ENCODE measurements at regions not wholly inside any gene's neighbourhood (a gene's known extent, or its start where the extent isn't known, plus 50 kb on each side); places are given as distances from the start of the nearest gene placed in this dataset.

- no peak overlapping the region for H2AFZ ChIP-seq (ENCODE audit: low read length)
- H4K5ac ChIP-seq (ENCODE audit: insufficient read length, low read depth, low read length): no peak overlapping the region
- 100% methylated on average over 1 of the region's 5 CpGs for WGBS (ENCODE audit: extremely low coverage, insufficient read length, low lambda C conversion rate)
Observed at GRCh38 chr13:33403807-33404362, 118.3 kb upstream of the STARD13 start.

More at GRCh38 chr13:33403807-33404362, 118.3 kb upstream of the STARD13 start:
- Histone ChIP-seq H3K4me2 (ENCODE audit: insufficient read depth, insufficient read length, low read length) (no peak overlapping the region), H2BK12ac (ENCODE audit: insufficient read length, low read depth, low read length) (no peak overlapping the region), H3K56ac (ENCODE audit: insufficient read length, low read depth, low read length) (no peak overlapping the region), H3K9me3 (ENCODE audit: control insufficient read depth, low read depth, low read length) (no peaks in the 10 kb centered on the region), H4K8ac (replicated peaks; ENCODE audit: insufficient read length, low read depth, low read length) (no peak overlapping the region), H2BK5ac (ENCODE audit: insufficient read length, low read length) (no peak overlapping the region), H3K4ac (ENCODE audit: low read depth, low read length) (no peak overlapping the region), H2AK5ac (ENCODE audit: insufficient read length, low read length) (no peak overlapping the region), H2BK15ac (ENCODE audit: low read depth, low read length) (no peak overlapping the region), H4K91ac (ENCODE audit: insufficient read length, low read depth, low read length) (no peak overlapping the region), H3K23me2 (ENCODE audit: insufficient read length, low read depth, low read length, poor library complexity, severe bottlenecking) (no peaks in the 10 kb centered on the region), H3K27me3 (ENCODE audit: insufficient read depth, low read length) (no peaks in the 10 kb centered on the region), H3K14ac (ENCODE audit: insufficient read depth, low read length) (no peak overlapping the region), H3K27ac (ENCODE audit: insufficient read length, low read depth, low read length) (no peak overlapping the region), H2BK20ac (ENCODE audit: low read depth, low read length, poor library complexity, severe bottlenecking) (no peak overlapping the region), H2BK120ac (ENCODE audit: low read depth, low read length, poor library complexity, severe bottlenecking) (no peak overlapping the region), H3K18ac (ENCODE audit: insufficient read length, low read depth, low read length) (no peak overlapping the region), H3K9ac (ENCODE audit: extremely low read depth, insufficient read length, low read length) (no peak overlapping the region), H3T11ph (ENCODE audit: low read length) (no peak overlapping the region), H3K79me1 (ENCODE audit: insufficient read depth, low read depth, low read length, poor library complexity, severe bottlenecking) (no peaks in the 10 kb centered on the region), H3K4me1 (ENCODE audit: insufficient read depth, low read length) (no peaks in the 10 kb centered on the region), H4K20me1 (ENCODE audit: control insufficient read depth, insufficient read depth, insufficient read length) (no peaks in the 10 kb centered on the region), H3K79me2 (ENCODE audit: insufficient read depth, low read length) (no peaks in the 10 kb centered on the region), H3K23ac (ENCODE audit: insufficient read length, low read depth, low read length) (no peak overlapping the region)
- Mint-ChIP-seq H3K4me1 (peaks cover 0 to 2% of the 10 kb centered on the region in 2 experiments; a peak in 1 of 4 replicates), H3K9me3 (no peaks in the 10 kb centered on the region), H3K4me3 (no peak overlapping the region), H3K27ac (no peak overlapping the region), H3K27me3 (ENCODE audit: low read depth) (no peaks in the 10 kb centered on the region; the same call in 1 of the 2 replicates), H3K36me3 (ENCODE audit: insufficient read depth in 1 of 3, low read depth in 3 of 3) (no peaks in the 10 kb centered on the region)
- TF ChIP-seq, protein P1, sequence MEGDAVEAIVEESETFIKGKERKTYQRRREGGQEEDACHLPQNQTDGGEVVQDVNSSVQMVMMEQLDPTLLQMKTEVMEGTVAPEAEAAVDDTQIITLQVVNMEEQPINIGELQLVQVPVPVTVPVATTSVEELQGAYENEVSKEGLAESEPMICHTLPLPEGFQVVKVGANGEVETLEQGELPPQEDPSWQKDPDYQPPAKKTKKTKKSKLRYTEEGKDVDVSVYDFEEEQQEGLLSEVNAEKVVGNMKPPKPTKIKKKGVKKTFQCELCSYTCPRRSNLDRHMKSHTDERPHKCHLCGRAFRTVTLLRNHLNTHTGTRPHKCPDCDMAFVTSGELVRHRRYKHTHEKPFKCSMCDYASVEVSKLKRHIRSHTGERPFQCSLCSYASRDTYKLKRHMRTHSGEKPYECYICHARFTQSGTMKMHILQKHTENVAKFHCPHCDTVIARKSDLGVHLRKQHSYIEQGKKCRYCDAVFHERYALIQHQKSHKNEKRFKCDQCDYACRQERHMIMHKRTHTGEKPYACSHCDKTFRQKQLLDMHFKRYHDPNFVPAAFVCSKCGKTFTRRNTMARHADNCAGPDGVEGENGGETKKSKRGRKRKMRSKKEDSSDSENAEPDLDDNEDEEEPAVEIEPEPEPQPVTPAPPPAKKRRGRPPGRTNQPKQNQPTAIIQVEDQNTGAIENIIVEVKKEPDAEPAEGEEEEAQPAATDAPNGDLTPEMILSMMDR (conservative IDR thresholded peaks at IDR 0.05): no peak
- no peak for DNase-seq
